RCC 7860 (cell line): ENCODE measurements at regions not wholly inside any gene's neighbourhood (a gene's known extent, or its start where the extent isn't known, plus 50 kb on each side); places are given as distances from the start of the nearest gene placed in this dataset.
"Not testable (repeated sequence)": the region's sequence is repeated elsewhere in the genome, so short reads cannot be mapped to it uniquely, and the experiment has no call there.

ENCODE experiments used
- DNase-seq: peaks from one replicate; pipeline ENCODE4 v3.0.0-alpha.2; 2015; ENCODE audit warnings: low spot score
- FAIRE-seq: peaks from 2 replicates; lab custom pipeline; 2012; peaks lifted over from hg19 to GRCh38; lab: Jason Lieb, UNC

GRCh38 chr14:65957631-65958205 is 528.5 kb upstream of the CCDC196 start:
- no peak for FAIRE-seq
- DNase-seq, result no peak

- DNase-seq (peak; percentile 7), FAIRE-seq (no peak)
These were observed 527.3 kb upstream of the CCDC196 start for GRCh38 chr14:65958664-65959562.

DNA sequence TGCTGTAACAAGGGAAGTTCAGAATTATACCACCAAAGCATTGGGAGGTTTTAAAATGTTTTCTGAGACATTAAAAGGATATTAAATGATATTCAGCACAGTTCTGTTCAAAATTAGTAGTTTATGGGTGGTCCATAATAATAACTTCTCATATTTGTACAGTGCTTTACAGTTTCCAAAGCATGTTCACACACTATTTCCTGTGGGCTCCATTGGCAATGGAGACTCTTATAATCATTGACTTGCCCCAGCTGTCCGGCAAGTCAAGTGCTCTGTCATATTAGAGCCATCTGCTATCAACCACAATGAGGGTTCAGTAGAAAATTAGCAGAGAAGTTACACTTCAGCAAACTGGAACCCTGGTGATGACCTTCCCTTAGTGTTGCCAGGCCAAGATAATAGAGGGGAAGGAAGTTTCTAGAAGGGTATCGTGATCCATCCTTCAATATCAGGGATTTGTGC is 526.6 kb upstream of the CCDC196 start:
- DNase-seq (no peak), FAIRE-seq (no peak)

DNA sequence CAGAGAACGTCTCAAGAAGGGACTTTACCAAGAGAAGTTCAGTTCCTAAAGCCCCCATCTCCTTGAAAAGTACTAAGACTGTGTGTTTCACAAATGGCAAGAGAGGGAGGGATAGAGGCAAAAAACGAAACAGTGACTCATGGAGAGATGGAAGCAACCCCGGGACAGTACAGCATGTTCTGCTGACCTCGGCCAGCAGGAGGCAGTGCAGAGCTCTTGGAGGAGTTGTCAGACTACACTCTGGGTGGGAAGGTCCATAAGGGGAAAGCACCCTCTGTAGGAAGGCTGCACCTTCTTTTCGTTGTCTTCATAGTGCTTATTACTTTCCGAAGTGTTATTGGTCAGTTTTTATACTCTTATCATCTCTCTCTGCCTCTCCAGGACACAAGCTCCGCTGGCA is 525.2 kb upstream of the CCDC196 start:
- DNase-seq (no peak), FAIRE-seq (no peak)

DNA sequence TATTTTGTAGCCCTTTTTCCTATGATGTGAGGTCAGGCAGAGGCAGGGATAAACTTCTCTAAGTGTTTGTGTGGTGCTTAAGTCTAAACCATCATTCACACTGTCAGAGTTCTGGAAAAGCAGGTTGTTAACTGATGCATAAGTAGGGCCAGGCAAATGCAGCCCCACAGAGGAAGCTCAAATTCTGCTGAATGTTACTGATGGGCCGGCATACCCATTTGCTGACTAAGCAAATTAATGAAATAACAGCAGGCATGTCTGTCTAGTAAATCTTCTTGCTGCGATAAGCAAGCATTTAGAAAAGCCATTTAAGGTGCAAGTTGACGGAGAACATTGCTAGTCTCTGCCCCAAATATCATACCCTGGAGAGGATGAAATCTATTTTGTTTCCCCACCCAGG is 523.2 kb upstream of the CCDC196 start:
- FAIRE-seq (no peak), DNase-seq (no peak)

DNA sequence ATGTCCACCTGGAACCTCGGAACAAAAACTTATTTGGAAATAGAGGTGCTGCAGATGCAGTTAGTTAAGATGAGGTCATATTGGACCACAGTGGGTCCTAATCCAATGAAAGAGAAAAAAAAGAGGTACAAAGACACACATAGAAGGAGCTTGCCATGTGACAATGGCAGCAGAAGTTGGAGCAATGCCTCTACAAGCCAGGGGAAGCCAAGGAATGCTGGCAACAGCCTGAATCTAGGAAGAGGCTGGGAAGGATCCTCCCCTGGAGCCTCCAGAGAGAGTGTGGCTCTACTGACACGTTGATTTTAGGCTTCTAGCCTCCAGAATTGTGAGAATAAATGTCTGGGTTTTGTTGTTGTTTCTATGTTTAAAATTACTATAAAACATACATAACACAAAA is 521.8 kb upstream of the CCDC196 start:
- DNase-seq (no peak), FAIRE-seq (no peak)

DNA sequence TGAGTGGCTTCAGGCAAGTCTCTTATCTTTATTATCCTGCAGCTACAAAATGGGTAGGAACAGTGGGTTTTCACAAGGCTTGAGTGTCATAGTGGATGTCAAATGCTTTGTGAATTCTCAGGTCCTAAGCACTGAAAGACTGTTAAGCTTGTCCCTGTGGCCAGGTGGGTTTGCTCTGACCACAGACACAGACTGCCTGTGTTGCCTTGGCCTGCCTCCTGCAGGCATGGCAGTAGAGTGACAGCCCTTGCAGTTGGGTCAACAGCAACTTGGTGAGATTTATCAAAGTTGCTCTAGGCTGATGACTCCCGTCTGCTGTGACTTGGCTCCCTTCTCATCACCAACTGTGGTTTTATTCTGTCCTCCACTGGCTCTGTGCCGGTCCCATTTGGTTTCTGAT is 520.0 kb upstream of the CCDC196 start:
- FAIRE-seq (no peak), DNase-seq (no peak)

DNA sequence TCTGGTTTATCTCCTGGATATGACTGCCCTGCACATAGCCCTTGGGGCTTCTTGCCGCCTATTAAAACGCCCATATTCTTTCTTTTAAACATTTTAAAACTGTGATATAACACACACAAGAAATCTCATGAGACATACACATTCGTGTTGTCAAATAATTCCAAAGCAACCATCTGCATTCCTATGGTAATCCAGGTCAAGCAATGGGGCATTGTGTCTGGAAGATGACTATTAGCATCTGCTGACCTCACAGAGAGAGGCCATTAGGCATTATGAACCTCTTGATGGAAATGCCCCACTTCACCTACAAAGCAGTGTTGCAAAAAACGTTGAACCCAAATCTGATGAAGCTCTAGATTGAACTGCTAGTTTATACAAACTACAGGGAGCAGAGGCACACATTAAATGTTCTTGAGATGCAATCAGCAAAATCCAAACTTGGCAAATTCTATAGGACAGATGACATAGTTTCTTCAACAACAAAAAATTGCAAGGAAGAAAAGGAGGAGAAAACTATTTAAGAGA is 513.8 kb upstream of the CCDC196 start:
- FAIRE-seq, result no peak
- no peak for DNase-seq

DNA sequence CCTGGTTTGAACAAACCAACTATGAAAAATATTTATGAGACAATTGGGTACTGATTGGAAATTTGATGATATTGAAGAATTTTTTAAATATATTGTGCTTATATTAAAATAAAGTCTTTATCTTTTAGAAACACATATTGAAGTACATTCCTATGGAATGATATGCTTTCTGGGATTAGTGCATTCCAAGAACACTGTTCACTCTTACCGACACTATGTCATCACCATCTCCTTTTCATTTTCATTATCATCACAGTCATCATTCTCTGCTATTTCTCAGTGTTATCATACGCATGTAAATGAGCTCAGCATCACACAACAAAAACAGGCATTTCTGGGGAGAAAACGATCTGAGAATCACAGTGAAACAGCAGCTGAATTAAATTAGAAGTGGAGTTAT is 513.3 kb upstream of the CCDC196 start:
- FAIRE-seq (no peak), DNase-seq (no peak)

- DNase-seq, result no peak
- FAIRE-seq, result no peak
These were observed 510.3 kb upstream of the CCDC196 start for GRCh38 chr14:65975865-65976264.

DNA sequence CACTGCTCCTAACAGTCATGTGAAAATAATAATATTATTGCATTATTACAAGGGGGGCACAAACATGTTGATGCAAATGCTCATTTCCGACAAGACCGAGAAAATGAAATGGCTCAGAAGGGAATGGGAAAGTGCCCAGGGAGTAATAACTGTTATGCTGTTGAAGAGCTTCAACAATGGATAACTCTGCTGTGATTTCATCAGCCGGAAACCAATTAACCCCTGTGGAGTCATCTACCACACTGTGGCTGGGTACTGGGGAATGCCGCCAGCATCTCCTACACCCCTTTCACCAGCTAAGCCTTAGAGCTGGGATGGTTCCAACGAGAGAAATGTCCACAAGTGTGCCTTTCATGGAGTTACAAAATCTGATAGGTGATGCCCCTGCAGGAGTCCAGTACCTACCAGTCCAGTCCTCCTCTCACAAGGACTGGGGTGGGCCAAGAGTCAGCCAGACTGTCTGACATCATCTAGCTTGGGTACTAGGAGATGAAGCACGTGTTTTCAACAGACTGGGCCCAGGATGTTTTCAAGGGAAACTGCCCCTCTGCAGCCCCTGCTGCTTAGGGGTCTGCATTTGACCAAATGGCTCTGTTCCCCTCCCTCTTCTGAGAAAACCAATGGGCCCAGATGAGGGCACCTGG is 509.3 kb upstream of the CCDC196 start:
- FAIRE-seq (no peak), DNase-seq (peak; percentile 33)

- DNase-seq (no peak), FAIRE-seq (no peak)
These were observed 504.9 kb upstream of the CCDC196 start for GRCh38 chr14:65981192-65981843.

GRCh38 chr14:65986041-65986440 is 500.1 kb upstream of the CCDC196 start:
- FAIRE-seq, result no peak

DNA sequence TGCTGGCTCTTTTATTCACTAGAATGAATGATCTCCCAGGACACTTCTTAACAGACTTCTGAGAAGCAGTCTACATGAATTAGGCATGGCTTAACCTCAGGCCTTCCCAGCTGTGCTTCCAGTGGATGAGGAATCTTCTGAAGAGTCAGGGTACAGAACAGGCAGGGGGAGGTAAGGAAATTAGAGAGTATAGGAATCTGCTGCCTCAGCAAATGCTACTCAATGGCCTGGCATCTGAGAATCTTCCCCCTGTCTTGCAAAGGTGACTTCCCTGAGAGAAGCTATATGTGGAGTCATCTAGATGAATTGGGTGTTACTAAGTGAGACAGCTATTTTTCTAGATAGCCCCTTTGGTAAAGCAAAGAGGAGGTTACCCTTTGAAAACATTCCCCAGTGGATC is 496.2 kb upstream of the CCDC196 start:
- DNase-seq, result no peak
- FAIRE-seq, result no peak

More at GRCh38 chr14:65986041-65986440, 500.1 kb upstream of the CCDC196 start:
- DNase-seq, result no peak

- no peak for DNase-seq
- no peak for FAIRE-seq
These were observed 495.1 kb upstream of the CCDC196 start for GRCh38 chr14:65991104-65991503.

DNA sequence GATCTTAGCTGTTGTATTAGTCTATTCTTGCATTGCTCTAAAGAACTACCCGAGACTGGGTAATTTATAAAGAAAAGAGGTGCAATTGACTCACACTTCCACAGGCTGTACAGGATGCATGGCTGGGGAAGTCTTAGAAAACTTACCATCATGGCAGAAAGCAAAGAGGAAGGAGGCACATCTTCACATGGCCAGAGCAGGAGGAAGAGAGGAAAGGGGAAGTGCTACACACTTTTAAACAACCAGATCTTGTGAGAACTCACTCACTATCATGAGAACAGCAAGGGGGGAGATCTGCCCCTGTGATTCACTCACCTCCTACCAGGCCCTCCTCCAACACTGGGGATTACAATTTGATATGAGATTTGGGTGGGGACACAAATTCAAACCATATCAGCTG is 494.2 kb upstream of the CCDC196 start:
- not testable (repeated sequence) for DNase-seq, FAIRE-seq

DNA sequence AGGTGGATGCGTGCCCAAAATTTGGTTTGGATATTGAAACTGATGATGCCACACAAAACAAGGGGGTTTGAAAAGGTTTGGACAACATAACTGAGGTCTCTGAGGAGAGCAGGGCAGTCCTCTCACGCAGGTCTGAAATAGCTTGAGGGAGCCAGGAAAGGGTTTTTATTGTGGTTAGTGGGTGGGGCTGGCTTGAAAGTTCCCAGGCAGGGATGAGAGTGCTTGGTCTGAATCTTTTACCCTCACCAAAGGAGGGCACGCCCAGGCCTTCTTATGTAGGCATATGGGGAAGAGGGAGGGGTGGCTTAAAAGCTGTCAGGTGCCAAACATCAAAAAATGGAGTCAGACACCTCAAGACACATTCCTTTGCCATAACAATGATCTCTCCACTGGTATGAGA is 493.1 kb upstream of the CCDC196 start:
- no peak for FAIRE-seq
- DNase-seq, result no peak

DNA sequence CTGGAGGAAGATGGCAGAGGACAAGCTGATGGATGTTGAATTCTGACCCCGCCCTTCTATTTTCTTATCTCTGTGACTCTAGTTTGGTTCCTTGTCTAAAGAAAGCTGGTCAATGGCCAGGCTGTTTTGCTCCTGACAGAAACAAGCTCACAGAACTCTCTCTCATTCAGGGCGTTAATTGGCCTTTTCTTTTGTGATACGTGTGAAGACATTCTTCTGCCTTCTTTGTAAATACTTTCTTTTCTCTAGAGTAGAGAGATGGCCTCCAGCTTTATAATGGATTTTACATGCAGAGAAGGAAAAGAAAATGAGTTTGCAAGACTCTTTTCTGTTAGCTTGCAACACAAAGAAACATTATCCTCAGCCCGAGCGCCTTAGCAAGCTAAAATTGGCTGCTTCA is 492.2 kb upstream of the CCDC196 start:
- no peak for FAIRE-seq
- no peak for DNase-seq

GRCh38 chr14:65997347-65997746 is 488.8 kb upstream of the CCDC196 start:
- no peak for FAIRE-seq
- DNase-seq, result no peak

- FAIRE-seq (no peak), DNase-seq (no peak)
These were observed 486.3 kb upstream of the CCDC196 start for GRCh38 chr14:65999865-66000264.

GRCh38 chr14:66000766-66001165 is 485.4 kb upstream of the CCDC196 start:
- DNase-seq (no peak), FAIRE-seq (no peak)
